K562 (cell line): ENCODE measurements at regions not wholly inside any gene's neighbourhood (a gene's known extent, or its start where the extent isn't known, plus 50 kb on each side); places are given as distances from the start of the nearest gene placed in this dataset.

Source experiments
- ATAC-seq: fragments of 200-7000 bp; cut with Tn5 transposase; 3 replicates; pipeline ENCODE4 v1.9.1; 2020; ENCODE audit warnings: moderate library complexity
- BruUV-seq: library from RNA; stranded (reverse); fragments of 400-500 nt; replicated peaks from 2 replicates; lab custom pipeline; 2021; lab: Mats Ljungman, UMichigan
- CTCF ChIA-PET: fragments of 300-600 bp; formaldehyde crosslinking; extraction: SDS; loops from one replicate; lab custom pipeline; 2021; ENCODE audit warnings: low intra/inter-chr PET ratio; lab: Yijun Ruan, JAX
- POLR2A ChIA-PET: fragments of 300-600, 350-650 bp; sonication (Branson Sonifier 250); formaldehyde crosslinking; extraction: SDS; loops from one replicate; lab custom pipeline; 2021; ENCODE audit warnings: antibody characterized with exemption, inconsistent platforms; lab: Yijun Ruan, JAX
- DNase-seq, 4 experiments: peaks; one replicate each; pipeline versions ENCODE4 v3.0.0 to v3.0.0-alpha.2; 2011 to 2018; ENCODE audit warnings: low spot score in 3 of 4, mixed read lengths in 3 of 4; ENCODE audit errors: extremely low read depth in 1 of 4
- FAIRE-seq: peaks from 2 replicates; lab custom pipeline; 2011; peaks lifted over from hg19 to GRCh38; lab: Jason Lieb, UNC
- H2AFZ ChIP-seq: 2 replicates; pipeline ENCODE4 v1.6.0; 2011; ENCODE audit warnings: low read depth, low read length, control low read depth, inconsistent platforms
- H3K27ac ChIP-seq: fragments of 200-600 bp; 3 replicates; pipeline ENCODE4 v1.8.0; 2011; ENCODE audit warnings: low read depth, mild to moderate bottlenecking, control low read depth, inconsistent platforms, low read length, moderate library complexity, mixed read lengths; ENCODE audit errors: extremely low read depth
- H3K27me3 ChIP-seq, 2 experiments: fragments of 300-600 bp in 1 of 2; 2 replicates in 1 of 2; 3 replicates in 1 of 2; pipeline versions ENCODE4 v1.6.0 to v1.8.0; 2011; ENCODE audit warnings: inconsistent platforms in 2 of 2, low read length in 2 of 2, mild to moderate bottlenecking in 1 of 2, mixed read lengths in 1 of 2, moderate library complexity in 1 of 2; ENCODE audit not compliant: control insufficient read depth in 2 of 2, insufficient read depth in 2 of 2
- H3K36me3 ChIP-seq: fragments of 300-600 bp; 3 replicates; pipeline ENCODE4 v1.8.0; 2011; ENCODE audit warnings: mild to moderate bottlenecking, low read length, inconsistent platforms; ENCODE audit not compliant: control insufficient read depth, insufficient read depth
- H3K4me1 ChIP-seq, 2 experiments: fragments of 200-600 bp in 1 of 2; replicated peaks in 1 of 2; 2 replicates in 1 of 2; 3 replicates in 1 of 2; pipeline versions ENCODE4 v1.5.1 to v1.8.0; 2011; ENCODE audit warnings: inconsistent platforms in 2 of 2, low read length in 2 of 2, mild to moderate bottlenecking in 1 of 2, mixed read lengths in 1 of 2, moderate library complexity in 1 of 2; ENCODE audit not compliant: control insufficient read depth in 2 of 2, insufficient read depth in 2 of 2
- H3K4me2 ChIP-seq: 2 replicates; pipeline ENCODE4 v1.6.1; 2011; ENCODE audit warnings: low read length, control low read depth, inconsistent platforms, mixed read lengths; ENCODE audit not compliant: insufficient read depth
- H3K4me3 ChIP-seq: fragments of 200-600 bp; sonication (generic), shearing (Covaris generic); 2 replicates; pipeline ENCODE4 v1.5.1; 2016; ENCODE audit warnings: control low read depth, inconsistent platforms
- H3K79me2 ChIP-seq: fragments of 200-600 bp; 3 replicates; pipeline ENCODE4 v1.8.0; 2011; ENCODE audit warnings: low read length, inconsistent platforms; ENCODE audit not compliant: control insufficient read depth, insufficient read depth
- H3K9ac ChIP-seq, 2 experiments: 2 replicates each; pipeline versions ENCODE4 v1.6.0 to v1.6.1; 2011; ENCODE audit warnings: low read depth in 2 of 2, low read length in 2 of 2, control low read depth in 1 of 2, inconsistent platforms in 1 of 2, mild to moderate bottlenecking in 1 of 2, mixed read lengths in 1 of 2; ENCODE audit not compliant: insufficient read depth in 1 of 2
- H3K9me1 ChIP-seq: one replicate; pipeline ENCODE4 v1.6.0; 2011; ENCODE audit warnings: inconsistent platforms, mild to moderate bottlenecking, low read length, moderate library complexity; ENCODE audit not compliant: control insufficient read depth, insufficient read depth
- H3K9me3 ChIP-seq: replicated peaks from 2 replicates; pipeline ENCODE4 v1.5.1; 2011; ENCODE audit warnings: low read depth, low read length, inconsistent platforms; ENCODE audit not compliant: control insufficient read depth, insufficient read depth
- H4K20me1 ChIP-seq: replicated peaks from 2 replicates; pipeline ENCODE4 v1.6.1; 2011; ENCODE audit warnings: low read length, inconsistent platforms, mixed read lengths; ENCODE audit not compliant: control insufficient read depth, insufficient read depth
- BCLAF1 ChIP-seq, 2 experiments: fragments of 450-650 bp in 1 of 2; IDR thresholded peaks; 2 replicates each; pipeline ENCODE4 v1.6.1; 2011 to 2017; ENCODE audit warnings: low read depth in 2 of 2, antibody characterized with exemption in 1 of 2, borderline replicate concordance in 1 of 2, low read length in 1 of 2, mild to moderate bottlenecking in 1 of 2, mixed read lengths in 1 of 2; ENCODE audit not compliant: control insufficient read depth in 1 of 2
- FOXM1 ChIP-seq, 2 experiments: fragments of 450-650 bp in 1 of 2; sonication (generic) in 1 of 2; formaldehyde crosslinking in 1 of 2; IDR thresholded peaks; 2 replicates each; pipeline versions ENCODE4 v1.6.1 to v1.9.0; 2017 to 2022; ENCODE audit warnings: low read depth in 2 of 2, mild to moderate bottlenecking in 2 of 2, missing genetic modification reagents in 1 of 2, moderate library complexity in 1 of 2
- IRF2 ChIP-seq: sonication (generic); formaldehyde crosslinking; IDR thresholded peaks from 2 replicates; pipeline ENCODE4 v1.8.1; 2022; ENCODE audit warnings: mild to moderate bottlenecking, missing genetic modification reagents
- MAFK ChIP-seq: IDR thresholded peaks from 2 replicates; pipeline ENCODE4 v1.6.1; 2011; ENCODE audit warnings: low read length, improper control_type of control experiment
- POLR2H ChIP-seq: IDR thresholded peaks from 2 replicates; pipeline ENCODE4 v1.6.1; 2016; ENCODE audit warnings: missing genetic modification characterization, low read depth, mild to moderate bottlenecking, control low read depth, missing compliant biosample characterization, moderate library complexity
- SRSF9 ChIP-seq: fragments of 200-400 bp; formaldehyde crosslinking; IDR thresholded peaks from 2 replicates; pipeline ENCODE4 v1.6.1; 2017; ENCODE audit warnings: low read depth, low read length, borderline replicate concordance
- ZNF197 ChIP-seq: fragments of 200-800 bp; sonication (Bioruptor generic); IDR thresholded peaks from 2 replicates; pipeline ENCODE4 v1.6.1; 2016; ENCODE audit warnings: low read depth, missing genetic modification characterization, missing compliant biosample characterization
- ZNF778 ChIP-seq: fragments of 450-650 bp; formaldehyde crosslinking; IDR thresholded peaks from 2 replicates; pipeline ENCODE4 v1.4.0; 2020; ENCODE audit warnings: mild to moderate bottlenecking, moderate library complexity
- WGBS: fragments of 100-300 bp; shearing (Covaris generic); methylation state at CpG from one replicate; pipeline ENCODE4 v1.1.6; 2016; ENCODE audit warnings: low coverage, mixed read lengths; ENCODE audit not compliant: insufficient coverage; ENCODE audit errors: missing lambda C conversion rate; 5-methylcytosine and 5-hydroxymethylcytosine counted together
- in situ Hi-C: fragments of 300-500 bp; cut with MboI; formaldehyde crosslinking; loops from 4 replicates; pipeline ENCODE4 v1.15.0; 2018; ENCODE audit warnings: inconsistent platforms, mixed read lengths
- intact Hi-C: fragments of 100-400 bp; cut with micrococcal nuclease; formaldehyde crosslinking; loops from 2 replicates; pipeline ENCODE4 v1.14.2; 2022

- BruUV-seq, result no TSS peak
- Histone ChIP-seq H2AFZ (no peak overlapping the region), H3K27me3 (no peaks in the 10 kb centered on the region), H3K4me1 (no peaks in the 10 kb centered on the region), H3K9me3 (no peaks in the 10 kb centered on the region), H3K27ac (no peak overlapping the region), H3K9ac (no peak overlapping the region), H4K20me1 (no peaks in the 10 kb centered on the region), H3K36me3 (no peaks in the 10 kb centered on the region), H3K9me1 (no peaks in the 10 kb centered on the region), H3K79me2 (no peaks in the 10 kb centered on the region), H3K4me3 (no peak overlapping the region), H3K4me2 (no peak overlapping the region)
- in situ Hi-C loops, result no loop called here
- TF ChIP-seq IRF2, result no peak
- TF ChIP-seq ZNF778 (CRISPR knock-in tag), result no peak
- TF ChIP-seq SRSF9, result no peak
- TF ChIP-seq POLR2H (tag), result no peak
- no peak for TF ChIP-seq FOXM1 (IDR thresholded peaks at IDR 0.05; ENCODE audit: low read depth)
- TF ChIP-seq FOXM1 (CRISPR knock-in tag; IDR thresholded peaks at IDR 0.05; ENCODE audit: low read depth), result no peak
- TF ChIP-seq ZNF197 (CRISPR knock-in tag), result no peak
- no peak for TF ChIP-seq BCLAF1 (IDR thresholded peaks at IDR 0.05; ENCODE audit: borderline replicate concordance in 1 of 2, control insufficient read depth in 1 of 2, low read depth in 2 of 2, low read length in 1 of 2)
- TF ChIP-seq MAFK, result no peak
- no peak for ATAC-seq
- intact Hi-C loops, result no loop called here
- ChIA-PET CTCF (no interaction called here), POLR2A (no interaction called here)
- no peak for DNase-seq
- 0% methylated on average over 3 of the region's 3 CpGs for WGBS
- FAIRE-seq, result no peak
Observed at GRCh38 chr10:108638225-108638624, 1285.1 kb downstream of the XPNPEP1 start.
